HG03342 (cell line): ENCODE measurements at regions not wholly inside any gene's neighbourhood (a gene's known extent, or its start where the extent isn't known, plus 50 kb on each side); places are given as distances from the start of the nearest gene placed in this dataset.

Source experiments
- ATAC-seq: cut with Tn5 transposase; IDR thresholded peaks from one replicate; pipeline ENCODE4 v1.9.1; 2021; ENCODE audit warnings: mild to moderate bottlenecking, moderate library complexity; ENCODE audit not compliant: unreplicated experiment

GRCh38 chr6:134510920-134511319 is 193.0 kb upstream of the SGK1 start:
- ATAC-seq = no peak

DNA sequence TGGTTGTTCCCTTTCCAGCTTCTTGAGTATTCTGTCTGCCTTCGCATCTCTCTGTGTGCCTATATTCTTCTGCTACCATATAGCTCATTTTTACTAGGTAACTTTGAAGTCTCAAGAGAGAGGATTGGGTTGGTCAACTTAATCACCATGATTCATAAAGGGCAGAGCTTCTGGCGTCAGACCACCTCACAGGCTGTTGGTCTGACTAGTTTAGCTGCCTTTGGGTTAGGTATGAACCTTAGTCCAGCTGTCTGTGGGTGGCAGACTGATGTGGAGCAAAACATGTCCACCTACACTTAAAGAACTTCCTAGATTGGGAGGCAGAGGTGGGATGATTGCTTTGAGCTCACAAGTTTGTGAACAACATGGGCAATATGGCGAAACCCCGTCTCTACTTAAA is 192.2 kb upstream of the SGK1 start:
- ATAC-seq = no peak

GRCh38 chr6:134508862-134509498 is 191.1 kb upstream of the SGK1 start:
- no peak for ATAC-seq

GRCh38 chr6:134506162-134506561 is 188.2 kb upstream of the SGK1 start:
- ATAC-seq = no peak

- ATAC-seq = no peak
These were observed 185.8 kb upstream of the SGK1 start for GRCh38 chr6:134503585-134504281.

DNA sequence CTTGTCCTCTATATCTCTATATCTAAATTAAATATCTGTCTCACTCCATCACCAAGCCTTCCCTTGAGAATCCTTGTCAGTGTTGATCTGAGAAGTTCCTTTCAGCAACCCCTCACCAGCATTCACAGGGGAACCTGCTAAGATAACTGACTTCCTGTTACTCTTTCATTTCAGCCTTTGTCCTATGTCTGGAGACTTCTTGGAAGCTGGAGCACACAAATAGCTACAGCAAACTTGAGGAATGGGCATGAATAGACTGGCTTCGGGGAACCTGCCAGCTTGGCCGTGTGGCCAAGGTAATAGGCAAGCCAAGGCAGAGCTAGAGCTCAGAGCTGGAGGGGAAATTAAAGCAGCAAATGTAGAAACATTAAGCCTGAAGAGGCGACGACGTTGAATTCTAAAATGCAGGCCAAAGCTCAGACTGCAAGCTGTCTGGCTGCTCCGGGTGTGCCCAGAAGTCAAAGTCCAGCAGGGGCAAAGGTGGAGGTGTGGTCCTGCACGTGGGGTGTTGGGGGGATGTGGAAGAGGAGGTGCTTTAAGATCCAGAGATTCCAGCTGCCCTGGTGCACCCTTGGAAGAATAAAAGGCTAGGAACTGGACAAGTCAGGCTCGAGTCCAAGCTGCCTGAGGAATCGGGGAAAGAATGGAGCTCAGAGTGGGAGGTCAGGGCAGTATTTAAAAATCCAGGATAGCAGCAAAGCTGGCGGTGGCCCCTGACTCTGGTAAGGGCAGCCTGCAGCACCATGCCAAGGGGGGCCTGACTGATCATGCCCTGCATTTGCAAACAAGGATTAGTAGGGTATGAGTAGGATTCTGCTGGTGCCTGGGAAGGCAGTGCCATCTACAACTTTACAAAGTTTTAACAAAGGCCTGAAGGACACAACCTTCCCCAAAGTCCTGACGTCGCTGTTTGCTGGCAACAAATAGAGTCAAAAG is 185.0 kb upstream of the SGK1 start:
- ATAC-seq = no peak

DNA sequence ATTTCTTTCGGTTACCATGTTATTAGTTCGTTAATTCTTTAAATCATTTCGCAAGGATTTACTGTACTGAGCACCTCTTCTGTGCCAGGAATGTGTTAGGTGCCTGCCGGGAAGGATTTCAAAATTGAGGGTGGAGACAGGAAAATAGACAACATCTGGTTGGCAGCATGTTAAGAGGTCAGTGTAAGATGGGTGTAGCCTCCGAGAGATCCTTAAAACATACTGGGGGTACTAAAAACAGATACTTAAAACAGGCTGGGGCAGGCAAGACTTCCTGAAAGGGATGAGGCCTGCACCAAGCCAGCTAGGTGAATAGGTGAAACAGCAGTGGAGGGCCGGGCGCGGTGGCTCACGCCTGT is 178.0 kb upstream of the SGK1 start:
- ATAC-seq = no peak

- ATAC-seq = no peak
These were observed 177.4 kb upstream of the SGK1 start for GRCh38 chr6:134495203-134495889.

- no peak for ATAC-seq
These were observed 175.9 kb upstream of the SGK1 start for GRCh38 chr6:134493789-134494188.

DNA sequence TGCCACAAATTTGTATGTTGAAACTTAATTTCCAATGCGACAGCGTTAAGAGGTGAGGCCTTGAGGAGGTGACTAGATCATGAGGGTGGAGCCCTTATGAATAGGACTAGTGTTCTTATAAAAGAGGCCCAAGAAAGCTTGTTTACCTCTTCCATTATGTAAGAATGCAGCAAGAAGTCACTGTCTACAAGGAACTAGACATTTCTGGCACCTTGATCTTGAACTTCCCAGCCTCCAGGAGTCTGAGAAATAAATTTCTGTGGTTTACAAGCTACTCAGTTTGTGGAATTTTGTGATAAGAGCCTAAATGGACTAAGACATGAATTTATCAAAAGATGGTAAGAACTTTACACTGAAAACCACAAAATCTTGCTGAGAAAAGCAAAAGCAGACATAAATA is 173.6 kb upstream of the SGK1 start:
- ATAC-seq = no peak

DNA sequence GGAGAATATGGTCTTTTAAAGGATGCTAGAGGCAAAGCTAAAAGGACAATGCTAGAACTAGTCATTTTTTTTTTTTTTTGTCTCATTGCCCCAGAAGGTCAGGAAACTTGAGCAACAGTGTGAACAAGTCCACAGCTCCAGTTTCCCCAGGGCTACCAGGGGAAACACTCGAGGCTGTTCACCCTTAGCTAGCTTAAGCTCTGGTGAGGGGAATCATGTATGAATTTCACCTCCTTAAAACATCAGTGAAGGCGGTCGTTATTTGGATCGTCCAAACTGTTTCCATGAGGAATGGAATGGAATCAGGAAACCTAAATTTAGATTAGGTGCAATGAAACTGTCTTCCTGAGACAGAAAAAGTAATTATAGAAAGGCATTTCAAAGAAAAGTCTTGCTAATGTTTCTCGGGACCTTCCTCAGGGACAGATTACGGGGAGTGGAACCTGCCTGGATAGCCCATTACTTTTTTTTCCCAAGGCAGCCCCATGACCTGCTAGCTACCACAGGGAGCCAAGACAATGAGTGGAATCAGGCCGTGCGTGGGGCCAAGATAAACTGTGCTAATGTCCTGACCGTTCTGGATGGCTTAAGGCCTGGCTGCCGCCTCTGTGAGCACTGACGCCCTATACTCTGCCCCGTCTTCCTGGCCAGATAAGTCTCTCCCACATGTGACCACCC is 164.8 kb upstream of the SGK1 start:
- no peak for ATAC-seq

GRCh38 chr6:134481966-134482365 is 164.1 kb upstream of the SGK1 start:
- no peak for ATAC-seq

- ATAC-seq = no peak
These were observed 162.7 kb upstream of the SGK1 start for GRCh38 chr6:134480593-134480992.

- no peak for ATAC-seq
These were observed 161.0 kb upstream of the SGK1 start for GRCh38 chr6:134478764-134479399.

DNA sequence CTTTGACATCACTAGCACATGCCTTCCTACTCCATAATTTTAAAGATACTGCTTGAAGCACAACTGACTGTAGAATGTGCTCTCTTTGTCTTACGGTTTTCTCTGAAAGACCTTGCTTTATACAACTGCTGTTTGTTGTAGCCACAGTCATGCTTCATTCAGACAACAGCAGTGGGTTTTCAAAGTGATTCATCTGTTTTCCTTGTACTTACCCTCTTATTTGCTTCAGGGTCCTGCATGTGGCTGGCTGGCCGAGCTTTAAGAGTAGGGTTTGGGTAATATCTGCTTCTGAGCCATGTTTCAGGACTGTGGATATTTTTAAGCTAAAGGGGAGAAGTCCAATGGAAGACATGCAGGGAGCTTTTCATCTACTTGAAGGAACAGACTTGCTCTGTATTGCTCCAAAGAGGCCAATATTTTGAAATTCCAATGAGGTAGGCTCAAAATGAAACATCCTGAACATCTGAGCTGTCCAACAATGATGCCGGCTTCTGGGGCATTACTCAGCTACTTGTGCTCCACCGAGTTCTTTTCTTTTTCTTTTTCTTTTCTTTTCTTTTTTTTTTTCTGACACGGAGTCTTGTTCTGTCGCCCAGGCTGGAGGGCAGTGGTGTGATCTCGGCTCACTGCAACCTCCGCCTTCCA is 160.2 kb upstream of the SGK1 start:
- ATAC-seq = no peak

- ATAC-seq = no peak
These were observed 157.0 kb upstream of the SGK1 start for GRCh38 chr6:134474955-134475354.

DNA sequence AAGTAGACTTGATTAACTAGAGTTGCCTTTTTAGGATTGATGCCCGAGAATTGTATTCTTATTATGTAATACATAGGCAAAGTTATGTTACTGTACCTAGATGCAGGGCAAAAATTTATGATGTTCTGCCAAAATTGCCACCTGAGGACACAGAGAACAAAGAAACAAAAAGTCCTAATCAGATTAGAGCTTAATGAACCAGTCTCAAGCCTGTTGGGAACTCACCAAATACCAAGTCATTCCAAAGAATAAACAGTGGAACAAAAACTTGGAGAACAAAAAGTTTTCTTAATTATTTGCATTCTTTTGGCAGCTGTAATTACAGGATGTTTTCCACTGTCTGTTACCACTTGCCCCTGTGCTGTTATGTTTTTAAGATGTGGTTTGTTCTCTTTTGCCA is 154.7 kb upstream of the SGK1 start:
- ATAC-seq = no peak

DNA sequence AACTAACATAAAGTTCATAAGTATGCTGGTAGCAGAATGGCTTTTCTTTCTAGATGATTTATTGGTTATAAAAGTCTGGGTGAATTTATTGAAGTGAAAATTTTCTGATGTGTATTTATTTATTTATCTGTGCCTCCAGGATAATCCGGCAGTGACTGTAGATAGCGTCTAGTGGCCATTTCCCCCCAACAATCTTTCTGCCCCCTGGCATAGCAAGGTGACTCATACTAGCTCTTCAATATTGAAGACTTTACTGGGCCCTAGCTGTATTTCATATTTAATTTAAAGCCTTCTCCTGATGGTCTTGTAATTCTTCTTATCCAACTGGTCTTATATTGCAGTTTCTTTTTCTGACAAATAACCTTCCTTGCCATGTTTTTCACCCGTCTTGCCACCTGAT is 154.1 kb upstream of the SGK1 start:
- no peak for ATAC-seq

- no peak for ATAC-seq
These were observed 152.6 kb upstream of the SGK1 start for GRCh38 chr6:134470457-134470975.
